HG03342 (cell line): ENCODE measurements at regions not wholly inside any gene's neighbourhood (a gene's known extent, or its start where the extent isn't known, plus 50 kb on each side); places are given as distances from the start of the nearest gene placed in this dataset.

ENCODE experiments used
- ATAC-seq: cut with Tn5 transposase; IDR thresholded peaks from one replicate; pipeline ENCODE4 v1.9.1; 2021; ENCODE audit warnings: mild to moderate bottlenecking, moderate library complexity; ENCODE audit not compliant: unreplicated experiment

DNA sequence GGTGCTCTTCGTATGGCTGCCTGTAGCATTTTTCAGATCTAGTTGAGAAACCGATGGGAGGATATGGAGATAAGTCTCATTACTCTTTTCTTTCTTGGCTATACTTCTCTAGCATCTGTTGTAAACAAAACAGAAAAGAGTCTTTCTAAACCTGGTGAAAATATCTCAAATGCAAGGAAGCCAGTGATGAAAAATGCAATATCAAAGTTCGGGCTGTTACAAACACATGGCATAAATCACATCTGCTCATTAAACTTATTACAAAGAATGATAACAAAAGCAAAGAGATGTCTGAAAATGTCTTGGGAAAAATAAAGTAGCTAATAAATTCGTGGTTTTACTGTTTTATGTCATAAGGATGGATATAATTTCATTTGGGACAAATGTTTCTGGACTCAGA, 71.8 kb upstream of the IGFBP3 start:
- ATAC-seq, result no peak

GRCh38 chr7:45990276-45990675, 69.2 kb upstream of the IGFBP3 start:
- no peak for ATAC-seq

- ATAC-seq, result no peak
Measured at GRCh38 chr7:45988405-45989057, 67.5 kb upstream of the IGFBP3 start.

DNA sequence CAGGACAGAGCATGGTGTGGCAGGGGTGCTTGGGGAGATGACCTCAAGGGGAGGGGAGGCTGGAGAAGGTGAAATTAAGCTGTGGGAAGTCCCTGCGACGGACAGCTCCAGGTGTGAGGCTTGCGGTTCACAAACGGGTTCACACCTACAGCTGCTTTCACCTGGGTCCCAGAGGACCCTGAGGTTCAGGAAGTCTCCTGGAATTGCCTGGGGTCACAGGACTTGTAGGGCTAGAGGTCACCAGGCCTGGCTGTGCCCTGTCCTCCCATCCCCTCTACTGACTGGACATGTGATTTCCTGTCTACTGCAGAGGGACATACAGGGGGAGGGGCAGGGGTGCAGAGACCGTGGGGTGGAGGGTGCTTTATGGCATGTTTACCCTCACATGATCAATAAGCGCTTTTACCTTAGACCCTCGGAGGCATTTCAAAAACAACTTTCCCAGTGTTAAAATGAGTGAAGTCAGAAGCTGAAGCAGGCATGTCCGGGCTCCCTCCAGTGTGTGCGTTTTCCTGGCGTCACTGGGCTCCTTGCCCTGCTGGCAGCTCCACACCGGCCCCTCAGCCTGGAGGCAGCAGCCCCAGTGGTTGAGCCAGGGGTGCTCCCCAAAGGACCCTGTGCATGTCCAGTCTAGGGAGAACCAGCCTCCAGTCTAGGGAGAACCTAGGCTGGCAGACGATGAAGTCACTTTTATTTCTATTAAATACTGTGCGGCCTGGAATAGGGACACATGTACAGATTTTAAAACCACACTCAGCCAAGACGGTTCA, 66.6 kb upstream of the IGFBP3 start:
- ATAC-seq, result no peak

GRCh38 chr7:45986355-45987298, 65.6 kb upstream of the IGFBP3 start:
- no peak for ATAC-seq

DNA sequence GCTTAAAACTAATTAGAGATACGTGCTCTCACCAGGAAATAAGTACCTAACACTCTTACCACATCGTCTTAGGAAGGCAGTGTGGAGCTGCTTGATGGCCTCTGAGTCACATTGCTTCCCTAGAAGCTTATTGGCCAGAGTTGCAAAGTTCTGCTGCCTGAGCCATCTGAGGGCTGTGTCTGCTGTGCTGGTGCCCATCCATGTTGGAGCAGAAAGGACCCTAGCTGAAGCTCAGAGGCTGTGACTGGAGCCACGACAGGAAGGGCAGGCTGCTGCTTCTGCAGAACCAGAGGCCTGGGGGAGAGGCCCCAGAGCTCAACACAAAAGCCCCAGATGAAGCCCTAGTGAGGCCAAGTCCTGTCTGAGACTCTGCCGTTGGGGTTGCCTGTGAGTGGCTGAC, 64.8 kb upstream of the IGFBP3 start:
- no peak for ATAC-seq

DNA sequence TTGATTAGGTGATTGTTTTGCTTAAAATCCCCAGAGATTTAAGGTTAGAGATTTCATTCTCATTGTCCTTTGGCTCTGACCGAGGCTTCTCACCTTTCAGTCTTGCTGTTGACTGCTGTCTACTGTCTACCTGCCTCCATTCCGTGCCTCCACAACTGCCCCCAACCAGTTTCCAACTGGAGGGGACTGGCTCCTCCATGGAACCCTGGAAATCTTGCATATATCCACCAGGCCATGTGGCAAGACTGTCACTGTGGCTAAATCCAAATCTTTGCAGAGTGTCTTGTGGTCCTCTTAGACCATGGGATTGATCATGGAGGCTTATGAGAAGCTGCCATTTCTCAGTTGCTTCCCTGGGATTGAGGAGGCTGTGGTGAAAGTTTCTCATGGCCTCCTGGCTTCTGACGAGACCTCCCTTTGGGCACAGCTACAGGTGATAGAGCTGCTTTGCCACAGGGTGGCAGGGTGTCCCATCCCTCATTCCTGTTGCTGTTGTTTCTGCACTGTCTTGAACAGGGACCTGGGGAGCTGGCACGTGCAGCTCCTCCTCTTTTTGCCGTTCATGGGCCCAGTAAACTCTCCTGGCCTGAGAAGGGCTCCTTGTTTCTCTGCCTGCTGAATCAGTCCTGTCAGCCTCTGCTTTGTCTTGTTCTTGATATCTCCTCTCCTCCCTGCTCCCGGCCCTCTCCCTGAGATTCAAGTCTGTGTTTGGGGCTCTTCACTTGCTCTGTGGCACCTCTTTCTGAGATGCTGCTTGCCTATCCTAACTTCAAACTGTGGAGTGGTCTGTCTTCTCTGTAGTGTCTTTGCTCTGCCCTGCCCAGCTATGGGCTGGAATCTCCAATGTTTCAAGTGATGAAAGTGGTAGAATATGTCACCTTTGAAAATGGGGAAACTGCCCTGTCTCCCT, 63.6 kb upstream of the IGFBP3 start:
- no peak for ATAC-seq

GRCh38 chr7:45983720-45984255, 62.7 kb upstream of the IGFBP3 start:
- no peak for ATAC-seq

GRCh38 chr7:45982907-45983719, 62.0 kb upstream of the IGFBP3 start:
- no peak for ATAC-seq

DNA sequence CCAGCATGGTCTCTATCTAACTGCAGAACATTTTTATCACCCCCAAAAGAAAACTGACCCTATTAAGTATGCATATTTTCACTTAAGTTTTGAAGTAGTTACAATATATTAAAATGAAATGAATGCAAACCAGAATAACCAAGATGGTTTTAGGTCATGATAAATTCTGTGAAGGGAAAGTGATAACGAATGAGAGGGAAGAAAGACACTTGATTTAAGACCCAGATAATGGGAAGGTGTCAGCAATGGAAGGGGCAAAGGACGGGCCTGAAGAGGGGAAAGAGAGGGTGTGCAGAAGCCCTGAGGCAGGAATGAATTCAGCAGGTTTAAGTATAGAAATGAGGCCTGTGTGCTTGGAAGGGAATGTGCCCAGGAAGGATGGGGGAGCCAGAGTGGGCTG, 61.1 kb upstream of the IGFBP3 start:
- no peak for ATAC-seq

DNA sequence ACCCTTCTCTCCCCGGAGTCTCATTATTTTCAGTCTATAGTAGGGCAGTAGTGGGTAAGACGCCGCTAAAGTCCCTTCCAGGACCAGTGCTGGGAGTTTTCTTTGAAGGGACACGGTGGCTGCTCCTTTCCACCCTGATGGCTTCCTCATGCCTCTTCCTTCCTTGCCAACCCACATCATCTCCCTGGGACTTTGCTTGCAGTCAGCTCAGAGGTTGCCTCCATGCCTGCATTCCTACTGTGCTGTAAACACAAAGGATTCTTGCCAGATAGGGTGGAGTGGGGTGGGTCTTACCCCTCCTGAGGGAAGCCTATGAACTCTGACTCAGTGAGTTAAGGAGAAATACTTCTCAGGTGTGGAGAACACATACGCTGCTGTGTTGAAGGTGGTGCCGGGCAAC, 59.9 kb upstream of the IGFBP3 start:
- no peak for ATAC-seq

DNA sequence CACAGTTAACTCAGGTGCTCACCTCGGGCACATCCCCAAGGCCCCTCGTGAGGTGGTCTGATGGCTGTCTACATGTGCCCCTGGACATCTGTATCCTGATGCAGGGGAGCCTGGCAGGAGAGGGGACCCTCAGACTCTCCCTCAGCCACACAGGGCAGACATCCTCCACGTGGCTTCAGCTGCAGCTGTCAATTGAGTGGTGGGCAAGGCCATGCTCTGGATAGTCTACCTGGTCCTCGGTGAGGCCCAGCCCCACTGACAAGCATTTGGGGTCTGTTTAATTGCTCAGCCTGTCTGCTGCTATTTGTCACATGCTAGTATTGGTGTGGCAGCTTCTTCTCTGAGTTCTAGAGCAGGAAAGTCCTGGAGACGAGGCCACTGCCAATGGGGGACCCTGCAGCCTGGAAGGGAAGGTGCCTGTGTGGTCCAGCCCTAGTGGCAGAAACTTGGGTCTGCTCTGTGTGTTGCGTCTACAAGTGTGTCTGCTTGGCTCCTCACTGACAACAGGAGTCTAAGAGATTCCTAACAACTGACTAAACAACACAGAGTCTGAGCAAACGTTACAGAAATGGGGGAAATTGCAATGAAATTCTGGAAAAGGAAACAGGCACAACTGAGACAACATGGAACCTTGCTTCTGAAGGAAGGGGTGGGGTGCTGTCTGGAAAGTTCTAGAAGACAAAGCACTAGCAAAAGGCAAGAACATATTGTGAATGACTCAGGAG, 59.3 kb upstream of the IGFBP3 start:
- no peak for ATAC-seq

- no peak for ATAC-seq
Measured at GRCh38 chr7:45979275-45980180, 58.5 kb upstream of the IGFBP3 start.

GRCh38 chr7:45978731-45979211, 57.7 kb upstream of the IGFBP3 start:
- no peak for ATAC-seq

- peak; percentile 79 for ATAC-seq
Measured at GRCh38 chr7:45978010-45978681, 57.1 kb upstream of the IGFBP3 start.

DNA sequence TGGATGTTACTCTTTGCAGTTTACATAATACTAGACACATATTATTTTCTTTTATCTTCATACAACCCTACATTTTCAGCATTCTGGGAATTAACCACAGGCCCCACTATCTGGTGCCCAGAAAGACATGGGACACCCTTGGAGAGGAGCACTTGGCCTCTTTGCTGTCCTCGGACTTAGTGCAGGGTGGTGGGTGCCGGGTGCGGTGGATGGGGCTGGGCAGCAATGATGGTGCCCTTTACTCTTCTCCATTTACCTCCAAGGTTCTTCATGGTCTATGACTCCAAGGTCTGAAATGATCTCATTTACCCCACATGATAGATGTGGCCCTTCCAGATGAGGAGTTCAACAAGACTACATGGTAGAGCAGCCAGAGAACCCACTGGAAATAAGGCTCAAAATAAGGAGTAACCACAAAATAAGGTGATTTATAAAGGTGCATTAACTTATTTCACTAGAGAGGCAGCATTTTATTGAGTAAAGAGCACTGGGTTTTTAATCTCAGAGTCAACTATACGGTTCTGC, 56.2 kb upstream of the IGFBP3 start:
- no peak for ATAC-seq

- no peak for ATAC-seq
Measured at GRCh38 chr7:45976485-45976856, 55.4 kb upstream of the IGFBP3 start.
